Left lobe of liver (tissue), 2 donors: ENCODE measurements at regions not wholly inside any gene's neighbourhood (a gene's known extent, or its start where the extent isn't known, plus 50 kb on each side); places are given as distances from the start of the nearest gene placed in this dataset.

Source experiments
- ATAC-seq: fragments of 200-7000 bp; cut with Tn5 transposase; one replicate; pipeline ENCODE4 v1.9.1; 2020; ENCODE audit warnings: mild to moderate bottlenecking, moderate library complexity
- DNase-seq: peaks from one replicate; pipeline ENCODE4 v3.0.0-alpha.2; 2020; ENCODE audit warnings: low spot score
- donor health status: DM: no; HTN: no; CAD: no; lungs with moderate emphysema.
- donor health status: DM: no; HTN: yes; CAD: no.

DNA sequence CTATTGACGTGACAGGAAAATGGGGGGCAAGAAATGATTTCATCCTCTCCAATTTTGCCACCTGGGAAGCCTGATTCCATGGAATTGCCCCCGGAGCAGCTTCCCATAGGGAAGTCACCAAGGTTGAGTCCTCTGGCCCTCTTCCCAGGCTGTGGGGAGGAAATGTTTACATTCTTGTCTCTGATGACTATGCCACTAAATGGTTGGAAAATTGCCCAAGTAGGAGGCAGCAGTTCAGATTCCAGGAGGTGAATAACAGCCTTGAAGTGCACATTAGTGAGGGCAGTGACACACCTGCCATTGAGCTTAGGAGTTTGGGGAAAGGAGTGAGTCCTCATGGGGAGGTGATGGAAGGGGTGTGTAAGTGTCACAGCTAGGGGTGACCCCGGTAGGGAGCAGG lies 449.2 kb upstream of the DCC start:
- ATAC-seq (peak; percentile 43), DNase-seq (no peak)

DNA sequence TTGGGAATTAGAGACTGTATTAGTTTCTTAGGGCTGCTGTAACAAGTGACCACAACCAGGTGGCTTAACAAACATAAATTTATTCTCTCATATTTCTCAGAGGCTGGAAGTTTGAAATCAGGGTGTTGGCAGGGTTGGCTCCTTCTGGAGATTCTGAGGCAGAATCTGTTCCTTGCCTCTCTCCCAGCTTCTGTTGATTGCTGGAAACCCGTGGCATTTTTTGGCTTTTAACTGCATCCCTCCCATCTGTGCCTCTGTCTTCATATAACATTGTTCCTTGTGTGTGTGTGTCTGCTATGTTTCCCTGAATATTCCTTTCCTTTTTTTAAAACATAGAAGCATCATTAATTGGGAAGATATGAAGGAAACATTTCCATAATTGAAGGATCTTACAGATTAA lies 448.1 kb upstream of the DCC start:
- no peak for ATAC-seq
- DNase-seq, result no peak

DNA sequence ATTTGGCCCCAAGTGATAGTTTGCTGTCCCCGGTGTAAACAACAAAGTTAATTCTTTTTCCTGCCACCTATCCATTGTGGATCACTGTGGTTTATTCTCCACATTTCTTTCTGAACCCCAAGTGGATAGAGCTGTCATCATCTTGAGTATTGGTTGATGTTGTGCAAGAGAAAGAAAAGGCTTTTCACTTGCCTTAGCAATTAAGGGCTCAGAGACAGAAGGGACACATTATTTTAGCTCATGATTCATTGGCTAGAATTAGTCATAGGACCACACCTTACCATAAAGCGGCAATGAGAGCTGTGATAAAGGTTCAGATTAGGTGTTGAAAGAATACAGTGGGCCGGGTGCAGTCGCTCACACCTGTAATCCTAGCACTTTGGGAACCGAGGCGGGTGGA lies 442.1 kb upstream of the DCC start:
- DNase-seq, result no peak

GRCh38 chr18:51907687-51908597 lies 432.1 kb upstream of the DCC start:
- DNase-seq (peak; percentile 73), ATAC-seq (peak; percentile 93)

More for the DNA sequence above, 442.1 kb upstream of the DCC start:
- ATAC-seq, result no peak

DNA sequence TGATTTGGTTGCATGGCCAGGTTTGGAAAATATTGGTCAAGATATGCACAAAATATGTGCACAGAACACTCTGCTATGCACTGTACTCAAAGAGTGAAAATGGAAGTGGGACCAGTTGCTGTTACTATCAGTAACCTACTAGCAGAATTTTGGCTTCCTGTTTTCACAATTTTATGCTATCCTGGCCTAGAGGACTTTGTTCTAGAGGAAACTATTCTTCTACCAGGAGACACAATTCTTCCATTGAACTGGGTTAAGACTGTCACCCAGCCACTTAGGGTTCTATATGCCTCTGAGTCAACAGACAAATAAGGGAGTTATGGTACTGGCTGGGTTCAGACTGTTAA lies 431.4 kb upstream of the DCC start:
- no peak for DNase-seq
- peak; percentile 55 for ATAC-seq

DNA sequence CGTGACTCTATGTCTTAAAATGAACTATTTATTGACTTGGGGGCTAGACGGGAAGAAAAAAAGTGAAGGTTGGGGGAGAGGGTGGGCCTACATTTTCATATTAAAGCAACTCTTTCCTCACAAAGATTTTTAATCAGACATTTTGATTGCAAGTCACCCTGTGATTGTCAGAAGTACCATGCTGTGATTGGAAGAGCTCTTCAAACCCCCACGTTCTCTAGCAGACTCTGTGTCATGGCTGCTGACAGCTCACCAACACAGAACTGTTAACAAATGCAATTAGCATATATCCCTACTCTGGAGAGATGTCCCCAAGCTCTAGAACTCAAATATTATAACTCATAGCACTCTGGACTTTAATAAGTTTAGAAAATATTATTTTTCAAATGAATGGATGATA lies 428.4 kb upstream of the DCC start:
- ATAC-seq, result no peak
- DNase-seq, result no peak

- no peak for ATAC-seq
These were observed 427.6 kb upstream of the DCC start for GRCh38 chr18:51912381-51912780.

GRCh38 chr18:51915176-51915575 lies 424.8 kb upstream of the DCC start:
- no peak for ATAC-seq
- DNase-seq, result no peak

More at GRCh38 chr18:51912381-51912780, 427.6 kb upstream of the DCC start:
- DNase-seq, result no peak

DNA sequence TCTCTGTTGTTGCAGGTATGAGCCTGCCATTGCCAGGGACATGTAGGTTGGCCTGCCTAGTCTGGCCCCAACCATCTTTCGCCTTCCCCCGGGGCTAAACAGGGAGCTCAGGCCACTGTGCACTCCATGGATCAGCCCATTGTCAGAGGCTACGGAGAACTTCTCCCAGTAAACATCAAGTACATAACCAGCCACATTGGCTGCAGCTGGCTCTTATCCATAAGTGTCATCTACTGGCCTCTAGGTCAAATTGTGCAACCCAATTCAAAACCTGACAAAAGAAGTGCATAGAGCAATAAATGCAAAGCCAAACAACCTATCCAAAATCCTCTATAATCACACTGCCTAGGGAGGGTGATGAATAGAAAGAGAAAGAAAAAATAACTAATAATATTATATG lies 418.1 kb upstream of the DCC start:
- ATAC-seq, result peak; percentile 96
- peak; percentile 61 for DNase-seq

GRCh38 chr18:51933903-51934302 lies 406.1 kb upstream of the DCC start:
- DNase-seq, result no peak

GRCh38 chr18:51936115-51936514 lies 403.9 kb upstream of the DCC start:
- DNase-seq, result no peak
- ATAC-seq, result no peak

More at GRCh38 chr18:51933903-51934302, 406.1 kb upstream of the DCC start:
- no peak for ATAC-seq

DNA sequence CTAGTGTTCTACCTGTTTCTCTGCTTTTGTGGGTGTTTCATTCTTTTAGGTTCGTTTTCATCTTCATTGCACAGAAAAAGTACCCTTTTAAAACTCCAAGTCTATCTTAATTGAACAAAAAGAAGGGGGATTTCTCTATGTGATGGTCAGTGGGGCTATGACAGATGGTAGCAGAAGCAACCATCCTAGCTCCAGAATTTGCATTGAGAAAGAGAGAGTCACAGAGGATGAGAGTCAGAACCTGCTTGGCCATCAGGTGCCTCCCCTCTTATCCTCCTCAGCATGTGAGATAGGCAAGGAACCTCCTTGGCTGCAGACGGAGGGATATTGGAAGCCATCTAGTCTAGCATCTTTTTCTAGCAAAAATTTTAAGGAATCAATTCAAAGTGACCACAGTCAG lies 398.0 kb upstream of the DCC start:
- DNase-seq, result no peak
- ATAC-seq, result no peak

DNA sequence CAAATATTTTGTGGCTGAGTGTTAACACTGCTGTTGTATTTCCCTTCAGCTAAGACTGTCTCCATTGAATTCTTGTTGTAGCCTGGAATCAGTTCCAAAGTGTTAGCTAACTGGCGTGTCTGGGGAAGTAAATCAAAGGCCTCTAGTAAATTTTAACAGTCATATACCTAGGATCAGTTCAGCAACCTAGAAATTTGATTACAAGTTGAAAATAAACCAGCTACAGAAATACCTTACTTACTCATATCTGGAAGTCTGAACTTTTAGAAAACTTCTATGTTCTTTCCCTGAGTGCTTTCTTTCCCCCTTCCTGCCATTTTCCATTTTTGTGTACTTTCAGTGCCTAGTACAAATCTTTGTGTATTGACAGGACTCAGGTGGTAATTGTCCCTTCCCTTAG lies 396.7 kb upstream of the DCC start:
- ATAC-seq, result no peak
- DNase-seq, result no peak

DNA sequence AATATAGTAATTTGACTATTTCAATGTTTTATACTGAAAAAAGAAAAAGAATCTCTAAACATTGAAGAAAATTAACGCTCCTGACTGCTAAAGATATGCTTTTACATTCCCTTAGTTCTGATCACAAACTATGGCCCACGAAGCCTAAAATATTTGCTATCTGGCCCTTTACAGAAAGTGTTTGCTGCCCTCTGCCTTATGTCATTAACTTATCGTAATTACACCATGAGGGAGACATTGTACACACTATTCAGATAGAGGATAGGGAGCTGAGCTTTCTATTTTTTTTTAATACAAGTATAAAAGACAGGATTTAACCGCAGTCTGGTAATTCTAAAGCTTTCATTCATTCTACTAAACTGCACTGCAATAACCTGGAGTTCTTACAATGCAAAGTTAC lies 393.1 kb upstream of the DCC start:
- ATAC-seq (peak; percentile 77), DNase-seq (no peak)

GRCh38 chr18:51952844-51953243 lies 387.2 kb upstream of the DCC start:
- DNase-seq, result no peak
- no peak for ATAC-seq

DNA sequence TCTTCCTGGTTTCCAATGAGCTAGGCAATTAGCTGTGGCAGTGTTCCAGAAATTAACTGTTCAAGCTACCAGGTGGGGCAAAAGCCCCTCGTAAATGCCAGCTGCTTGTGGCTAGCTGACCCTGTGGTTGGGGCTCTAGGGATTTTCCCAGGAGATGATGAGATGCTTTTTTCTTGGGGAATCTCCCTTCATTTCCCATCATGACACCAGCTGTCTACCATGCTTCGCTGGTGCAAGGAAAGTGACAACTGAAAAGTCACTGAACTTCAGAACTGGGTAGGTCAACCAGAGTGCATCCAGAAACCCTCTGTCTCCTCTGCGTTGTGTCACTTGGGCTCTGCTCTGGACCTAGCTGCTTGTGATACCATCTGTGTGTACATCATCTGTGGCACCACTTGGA lies 386.5 kb upstream of the DCC start:
- no peak for ATAC-seq
- DNase-seq, result no peak

DNA sequence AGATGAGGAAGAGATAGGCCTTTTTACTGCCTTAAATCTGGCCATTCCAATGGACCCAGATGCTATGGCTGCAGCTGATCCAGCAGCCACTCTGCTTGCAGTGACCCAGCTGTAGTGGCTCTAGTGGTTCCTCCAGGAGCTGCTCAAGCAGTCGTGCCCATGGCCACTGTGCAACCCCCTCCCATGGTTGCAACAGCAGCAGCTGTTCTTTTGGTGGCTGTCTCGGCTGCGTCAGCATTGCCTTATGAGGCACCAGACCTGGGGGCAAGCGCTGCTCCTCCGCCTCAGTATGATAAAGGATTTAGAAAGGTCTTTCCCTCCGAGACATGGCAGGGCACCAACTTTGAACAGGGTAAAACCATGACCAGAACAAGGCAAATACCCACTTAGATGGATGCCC lies 384.9 kb upstream of the DCC start:
- ATAC-seq (no peak), DNase-seq (no peak)

GRCh38 chr18:51957001-51957400 lies 383.0 kb upstream of the DCC start:
- DNase-seq (no peak), ATAC-seq (no peak)

DNA sequence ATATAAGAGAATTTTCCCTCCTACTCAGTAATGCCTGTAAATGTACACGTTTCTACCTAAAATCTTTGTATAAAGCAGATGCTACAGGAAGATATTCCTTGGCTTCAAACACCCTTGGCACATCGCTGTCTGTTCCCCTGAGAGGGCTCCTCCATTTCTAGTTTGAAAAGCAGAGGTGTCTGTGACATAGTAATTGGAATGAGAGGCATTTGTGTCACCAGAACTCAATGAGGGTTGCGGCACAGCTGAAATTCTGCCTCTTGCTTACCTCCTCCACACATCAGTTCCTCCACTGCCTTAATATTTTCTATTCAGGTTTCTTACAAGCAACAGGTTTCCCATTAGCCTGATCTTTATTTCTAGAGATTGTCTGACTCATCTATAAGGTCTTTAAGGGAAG lies 359.9 kb upstream of the DCC start:
- no peak for DNase-seq
- no peak for ATAC-seq

GRCh38 chr18:51988277-51988676 lies 351.7 kb upstream of the DCC start:
- ATAC-seq (no peak), DNase-seq (no peak)

DNA sequence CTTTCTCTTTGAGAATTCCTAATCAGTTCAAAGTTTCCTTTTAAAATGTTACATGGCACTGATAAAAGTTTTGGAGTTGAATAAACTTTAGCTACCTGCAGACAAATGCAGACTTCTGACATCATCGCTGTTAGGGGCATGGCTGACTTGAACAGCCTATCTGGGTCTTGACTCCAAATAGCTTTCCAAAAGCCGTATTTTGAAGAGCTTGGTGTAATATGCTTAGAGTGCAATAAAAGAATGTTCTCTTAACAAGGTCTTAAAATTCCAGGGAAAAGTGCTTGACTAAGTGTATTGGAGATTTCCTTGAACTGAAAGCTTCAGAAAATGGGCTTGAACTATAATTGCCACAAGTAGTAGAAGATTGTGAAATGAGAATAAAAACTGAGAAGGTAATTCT lies 342.9 kb upstream of the DCC start:
- ATAC-seq (no peak), DNase-seq (no peak)

- DNase-seq (no peak), ATAC-seq (no peak)
These were observed 341.9 kb upstream of the DCC start for GRCh38 chr18:51998066-51998465.

- ATAC-seq, result no peak
These were observed 341.3 kb upstream of the DCC start for GRCh38 chr18:51998711-51999110.

More at GRCh38 chr18:51998711-51999110, 341.3 kb upstream of the DCC start:
- DNase-seq, result no peak
